ENCODE measurements at regions not wholly inside any gene's neighbourhood (a gene's known extent, or its start where the extent isn't known, plus 50 kb on each side); places are given as distances from the start of the nearest gene placed in this dataset.

GRCh38 chr19:30865511-30865910 lies 483.7 kb downstream of the TSHZ3 start:
- no peak for TF ChIP-seq POLR2A (IDR thresholded peaks at IDR 0.05; ENCODE audit: low read depth, low read length)
- TF ChIP-seq TAF1 (IDR thresholded peaks at IDR 0.05; ENCODE audit: low read depth, low read length), result no peak
- no peak for TF ChIP-seq POU2F2 (IDR thresholded peaks at IDR 0.05; ENCODE audit: low read depth, low read length)
- no peak for TF ChIP-seq SPI1 (IDR thresholded peaks at IDR 0.05; ENCODE audit: low read depth, low read length)
- no peak for TF ChIP-seq POLR2AphosphoS5 (IDR thresholded peaks at IDR 0.05; ENCODE audit: low read depth, low read length)
- TF ChIP-seq PAX5 (IDR thresholded peaks at IDR 0.05; ENCODE audit: insufficient read depth, low read length, severe bottlenecking), result no peak
- FAIRE-seq (no peak), DNase-seq (ENCODE audit: insufficient read length, low spot score) (no peak)

DNA sequence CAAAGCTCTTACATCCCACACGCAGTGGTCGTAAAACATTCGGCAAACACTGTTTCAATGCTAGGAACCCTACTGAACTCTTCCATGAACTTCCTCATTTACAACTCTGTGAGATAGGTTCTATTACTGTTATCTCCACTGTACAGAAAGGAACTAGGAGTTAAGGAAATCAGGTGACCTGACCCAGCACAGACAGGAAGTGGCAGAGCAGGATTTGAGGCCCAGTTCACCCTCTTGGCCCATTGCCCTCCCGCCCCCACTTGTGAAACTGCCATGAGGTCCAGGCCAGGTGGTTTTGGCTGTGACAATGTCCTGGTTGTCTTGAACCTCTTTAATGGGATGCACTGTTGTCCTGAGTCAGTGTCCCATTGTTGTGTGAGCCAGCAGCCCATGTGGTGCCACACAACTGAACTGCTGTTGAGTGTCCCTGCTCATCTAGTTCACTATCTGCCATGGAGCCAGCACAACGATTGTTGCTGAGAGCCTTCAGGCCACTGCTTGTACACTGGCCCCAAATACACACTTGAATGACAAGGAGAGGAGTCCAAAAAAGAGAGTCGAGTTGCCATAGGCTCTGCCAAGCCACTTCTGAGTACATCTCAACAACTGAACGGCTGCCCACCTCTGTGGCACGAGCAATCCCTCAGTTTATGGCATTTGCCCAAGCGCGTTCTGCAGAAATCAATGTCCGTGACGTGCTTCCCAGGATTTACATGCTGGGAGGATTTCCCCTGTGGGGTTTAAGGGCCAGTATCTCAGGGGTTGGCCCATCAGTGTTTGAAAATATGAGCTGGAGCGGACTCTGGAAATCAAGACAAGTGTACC lies 484.6 kb downstream of the TSHZ3 start:
- FAIRE-seq (no peak), DNase-seq (ENCODE audit: insufficient read length, low spot score) (no peak)
- no peak for TF ChIP-seq POLR2A (IDR thresholded peaks at IDR 0.05; ENCODE audit: low read depth, low read length)

- FAIRE-seq, result no peak
- no peak for DNase-seq (ENCODE audit: insufficient read length, low spot score)
- TF ChIP-seq POU2F2 (IDR thresholded peaks at IDR 0.05; ENCODE audit: low read depth, low read length) (no peak), PAX5 (IDR thresholded peaks at IDR 0.05; ENCODE audit: insufficient read depth, low read length, severe bottlenecking) (no peak), POLR2A (IDR thresholded peaks at IDR 0.05; ENCODE audit: low read depth, low read length) (no peak), SPI1 (IDR thresholded peaks at IDR 0.05; ENCODE audit: low read depth, low read length) (no peak)
Observed at GRCh38 chr19:30862876-30863275, 486.4 kb downstream of the TSHZ3 start.

GRCh38 chr19:30861919-30862318 lies 487.3 kb downstream of the TSHZ3 start:
- no peak for FAIRE-seq
- TF ChIP-seq POLR2A (IDR thresholded peaks at IDR 0.05; ENCODE audit: low read depth, low read length) (no peak), SPI1 (IDR thresholded peaks at IDR 0.05; ENCODE audit: low read depth, low read length) (no peak), POLR2AphosphoS5 (IDR thresholded peaks at IDR 0.05; ENCODE audit: low read depth, low read length) (no peak), PAX5 (IDR thresholded peaks at IDR 0.05; ENCODE audit: insufficient read depth, low read length, severe bottlenecking) (no peak), POU2F2 (IDR thresholded peaks at IDR 0.05; ENCODE audit: low read depth, low read length) (no peak), TAF1 (IDR thresholded peaks at IDR 0.05; ENCODE audit: low read depth, low read length) (no peak)
- no peak for DNase-seq (ENCODE audit: insufficient read length, low spot score)

GRCh38 chr19:30857966-30858490 lies 485.8 kb downstream of the ZNF536 start:
- DNase-seq (ENCODE audit: insufficient read length, low spot score), result no peak
- TF ChIP-seq PAX5 (IDR thresholded peaks at IDR 0.05; ENCODE audit: insufficient read depth, low read length, severe bottlenecking) (no peak), POU2F2 (IDR thresholded peaks at IDR 0.05; ENCODE audit: low read depth, low read length) (no peak), TAF1 (IDR thresholded peaks at IDR 0.05; ENCODE audit: low read depth, low read length) (no peak), POLR2AphosphoS5 (IDR thresholded peaks at IDR 0.05; ENCODE audit: low read depth, low read length) (no peak), POLR2A (IDR thresholded peaks at IDR 0.05; ENCODE audit: low read depth, low read length) (no peak), SPI1 (IDR thresholded peaks at IDR 0.05; ENCODE audit: low read depth, low read length) (no peak)
- FAIRE-seq, result no peak

- no peak for FAIRE-seq
- TF ChIP-seq POU2F2 (IDR thresholded peaks at IDR 0.05; ENCODE audit: low read depth, low read length), result no peak
- TF ChIP-seq SPI1 (IDR thresholded peaks at IDR 0.05; ENCODE audit: low read depth, low read length), result no peak
- TF ChIP-seq PAX5 (IDR thresholded peaks at IDR 0.05; ENCODE audit: insufficient read depth, low read length, severe bottlenecking), result no peak
- TF ChIP-seq POLR2AphosphoS5 (IDR thresholded peaks at IDR 0.05; ENCODE audit: low read depth, low read length), result no peak
- no peak for TF ChIP-seq POLR2A (IDR thresholded peaks at IDR 0.05; ENCODE audit: low read depth, low read length)
- no peak for TF ChIP-seq TAF1 (IDR thresholded peaks at IDR 0.05; ENCODE audit: low read depth, low read length)
- no peak for DNase-seq (ENCODE audit: insufficient read length, low spot score)
Observed at GRCh38 chr19:30857388-30857787, 485.2 kb downstream of the ZNF536 start.

DNA sequence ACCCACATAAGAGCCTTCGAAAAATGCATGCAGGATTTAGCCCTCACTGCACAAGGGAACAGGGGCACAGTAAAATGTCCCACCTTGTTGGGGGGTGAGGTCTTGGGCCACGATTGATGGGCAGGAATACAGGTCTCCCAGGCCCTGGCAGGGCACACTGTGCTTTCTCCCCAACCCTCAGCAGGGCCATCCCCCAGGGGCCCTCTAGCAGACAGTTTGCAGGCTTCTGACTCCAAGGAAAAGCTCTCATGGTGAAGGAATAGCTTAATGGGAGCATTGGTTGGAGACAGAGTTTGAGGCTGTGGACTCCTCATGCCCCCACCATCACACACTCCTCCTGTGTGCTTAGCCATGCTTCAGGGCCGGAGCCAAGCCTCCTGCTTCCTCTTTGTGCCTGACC lies 484.6 kb downstream of the ZNF536 start:
- FAIRE-seq (no peak), DNase-seq (ENCODE audit: insufficient read length, low spot score) (no peak)
- no peak for TF ChIP-seq POLR2AphosphoS5 (IDR thresholded peaks at IDR 0.05; ENCODE audit: low read depth, low read length)

- DNase-seq (ENCODE audit: insufficient read length, low spot score), result no peak
- TF ChIP-seq PAX5 (IDR thresholded peaks at IDR 0.05; ENCODE audit: insufficient read depth, low read length, severe bottlenecking), result no peak
- TF ChIP-seq POLR2AphosphoS5 (IDR thresholded peaks at IDR 0.05; ENCODE audit: low read depth, low read length), result no peak
- no peak for TF ChIP-seq POU2F2 (IDR thresholded peaks at IDR 0.05; ENCODE audit: low read depth, low read length)
- TF ChIP-seq SPI1 (IDR thresholded peaks at IDR 0.05; ENCODE audit: low read depth, low read length), result no peak
- TF ChIP-seq TAF1 (IDR thresholded peaks at IDR 0.05; ENCODE audit: low read depth, low read length), result no peak
- TF ChIP-seq POLR2A (IDR thresholded peaks at IDR 0.05; ENCODE audit: low read depth, low read length), result no peak
- FAIRE-seq, result no peak
Observed at GRCh38 chr19:30856376-30856775, 484.2 kb downstream of the ZNF536 start.

DNA sequence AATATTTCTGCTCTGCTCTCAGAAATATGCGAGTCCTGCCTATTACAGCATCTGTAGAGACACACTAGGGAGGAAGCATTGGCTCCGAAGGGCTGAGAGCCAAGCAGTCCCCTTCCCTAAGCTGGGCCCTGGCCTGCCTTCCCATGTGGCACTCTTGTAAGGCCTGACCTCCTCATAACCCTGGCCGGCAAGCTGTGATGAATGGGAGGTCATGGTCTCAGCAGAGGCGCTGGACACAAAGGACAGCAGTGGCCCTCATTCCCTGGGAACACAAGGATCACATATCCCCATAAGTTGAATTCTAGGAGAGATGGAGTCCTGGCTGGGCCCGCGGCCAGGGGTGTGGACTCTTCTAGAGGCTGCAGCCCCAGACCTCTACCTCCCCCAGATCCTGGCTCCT lies 483.3 kb downstream of the ZNF536 start:
- TF ChIP-seq POLR2A (IDR thresholded peaks at IDR 0.05; ENCODE audit: low read depth, low read length) (no peak), POU2F2 (IDR thresholded peaks at IDR 0.05; ENCODE audit: low read depth, low read length) (no peak), PAX5 (IDR thresholded peaks at IDR 0.05; ENCODE audit: insufficient read depth, low read length, severe bottlenecking) (no peak), TAF1 (IDR thresholded peaks at IDR 0.05; ENCODE audit: low read depth, low read length) (no peak), SPI1 (IDR thresholded peaks at IDR 0.05; ENCODE audit: low read depth, low read length) (no peak), POLR2AphosphoS5 (IDR thresholded peaks at IDR 0.05; ENCODE audit: low read depth, low read length) (no peak)
- no peak for DNase-seq (ENCODE audit: insufficient read length, low spot score)
- no peak for FAIRE-seq

- DNase-seq (ENCODE audit: insufficient read length, low spot score) (no peak), FAIRE-seq (no peak)
- TF ChIP-seq POLR2A (IDR thresholded peaks at IDR 0.05; ENCODE audit: low read depth, low read length) (no peak), TAF1 (IDR thresholded peaks at IDR 0.05; ENCODE audit: low read depth, low read length) (no peak), PAX5 (IDR thresholded peaks at IDR 0.05; ENCODE audit: insufficient read depth, low read length, severe bottlenecking) (no peak), POLR2AphosphoS5 (IDR thresholded peaks at IDR 0.05; ENCODE audit: low read depth, low read length) (no peak), SPI1 (IDR thresholded peaks at IDR 0.05; ENCODE audit: low read depth, low read length) (no peak), POU2F2 (IDR thresholded peaks at IDR 0.05; ENCODE audit: low read depth, low read length) (no peak)
Observed at GRCh38 chr19:30854661-30855060, 482.5 kb downstream of the ZNF536 start.
